Right kidney (tissue), 1 donor: ENCODE measurements at regions not wholly inside any gene's neighbourhood (a gene's known extent, or its start where the extent isn't known, plus 50 kb on each side); places are given as distances from the start of the nearest gene placed in this dataset.

Experiments used
- DNase-seq: peaks from one replicate; pipeline ENCODE4 v3.0.0-alpha.2; 2016

DNA sequence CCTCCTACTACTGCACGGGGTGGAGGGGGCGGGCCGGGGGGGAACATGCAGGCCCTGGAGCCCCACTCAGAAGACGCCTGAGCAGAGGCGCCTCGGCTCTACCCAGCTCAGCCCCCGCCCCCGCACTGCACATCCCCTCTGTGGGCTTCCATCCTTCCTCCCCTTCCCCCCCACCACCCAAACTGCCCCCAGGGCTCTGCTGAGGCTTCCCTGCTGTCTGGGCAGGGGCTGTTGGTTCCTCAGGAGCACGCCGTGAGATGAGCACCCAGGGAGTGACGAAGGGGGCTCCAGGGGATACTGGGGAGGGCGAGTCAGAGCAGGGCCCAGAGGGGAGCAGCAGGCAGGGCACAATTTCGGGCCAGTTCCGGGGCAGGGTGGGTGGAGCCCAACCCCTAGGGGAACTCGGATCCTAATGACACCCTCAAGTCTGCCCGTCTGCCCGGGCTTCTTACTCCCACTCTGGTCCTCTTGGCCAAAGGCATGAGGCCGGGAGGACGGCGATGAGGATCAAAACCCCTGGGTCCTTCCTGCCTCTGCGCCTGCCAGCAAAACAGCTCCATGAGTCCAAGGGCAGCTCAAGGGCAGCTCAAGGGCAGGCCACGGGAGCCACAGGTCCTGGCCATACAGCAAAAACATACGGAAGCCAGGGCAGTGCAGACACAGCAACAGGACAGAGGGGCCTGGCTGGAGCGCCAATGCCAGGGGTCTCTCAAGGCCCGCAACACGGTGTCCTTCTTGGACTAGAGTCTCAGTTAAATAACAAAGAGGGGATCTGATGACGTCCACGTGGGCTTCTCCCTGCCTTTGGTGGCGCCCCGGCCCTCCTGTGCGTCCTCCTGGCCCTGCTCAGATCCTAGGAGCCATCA, 200.9 kb downstream of the AUH start:
- DNase-seq = no peak

DNA sequence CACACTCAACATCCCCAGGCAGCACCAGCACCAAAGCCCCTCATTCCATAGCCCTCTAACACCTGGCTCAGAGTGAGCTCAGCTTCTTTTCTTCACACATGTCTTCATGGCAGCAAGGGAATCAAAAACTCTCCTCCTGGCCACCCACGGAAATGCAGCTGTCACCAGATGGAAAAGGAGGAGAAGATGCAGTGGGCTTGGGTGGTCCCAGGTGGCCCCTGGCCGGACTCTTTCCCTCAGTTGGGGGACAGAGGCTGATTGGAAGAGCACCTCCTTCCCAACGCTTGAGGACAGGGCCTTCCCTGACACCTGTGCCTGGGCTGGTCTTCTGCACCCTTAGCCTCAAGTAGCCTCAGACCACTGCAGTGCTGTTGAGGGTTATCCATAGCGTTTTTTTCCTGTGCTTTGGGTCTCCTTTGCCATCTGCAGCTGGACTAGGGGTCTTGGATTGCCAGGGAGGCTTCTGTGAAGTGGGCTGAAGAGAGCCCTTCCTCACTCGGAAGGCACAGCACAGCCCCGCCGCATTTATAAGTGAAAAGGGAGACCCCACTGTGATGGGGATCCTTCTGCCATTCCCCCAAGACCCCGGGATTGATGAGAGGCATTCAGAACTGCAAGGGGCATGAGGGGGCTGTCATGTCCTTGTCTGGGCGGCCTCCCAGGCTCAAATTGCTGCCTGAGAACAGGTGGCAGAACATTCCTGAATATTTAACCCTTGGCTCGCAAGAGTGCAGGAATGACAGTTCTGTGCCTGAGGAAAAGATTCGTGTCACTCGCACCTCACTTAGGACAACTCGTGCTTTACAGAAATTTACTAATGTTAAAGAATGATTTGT, 200.0 kb downstream of the AUH start:
- no peak for DNase-seq

DNA sequence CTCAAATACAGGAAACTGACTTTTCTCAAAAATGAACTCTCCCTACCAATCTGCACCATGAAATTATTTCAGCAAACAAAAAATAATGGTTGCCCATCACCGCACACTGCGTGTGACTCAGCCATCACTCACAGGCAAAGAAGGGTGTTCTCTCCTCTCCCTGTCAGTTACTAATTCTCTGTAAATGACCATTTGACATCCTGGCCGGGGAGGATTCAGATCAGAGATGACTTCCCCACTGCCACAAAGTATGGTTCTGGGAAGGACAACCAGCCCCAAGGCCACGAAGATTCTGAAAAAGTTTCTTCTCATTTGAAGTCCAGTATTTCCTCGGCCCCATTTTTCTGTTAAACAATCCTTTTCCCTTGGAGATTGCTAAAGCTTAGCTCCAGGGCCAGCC, 199.4 kb downstream of the AUH start:
- DNase-seq = no peak

DNA sequence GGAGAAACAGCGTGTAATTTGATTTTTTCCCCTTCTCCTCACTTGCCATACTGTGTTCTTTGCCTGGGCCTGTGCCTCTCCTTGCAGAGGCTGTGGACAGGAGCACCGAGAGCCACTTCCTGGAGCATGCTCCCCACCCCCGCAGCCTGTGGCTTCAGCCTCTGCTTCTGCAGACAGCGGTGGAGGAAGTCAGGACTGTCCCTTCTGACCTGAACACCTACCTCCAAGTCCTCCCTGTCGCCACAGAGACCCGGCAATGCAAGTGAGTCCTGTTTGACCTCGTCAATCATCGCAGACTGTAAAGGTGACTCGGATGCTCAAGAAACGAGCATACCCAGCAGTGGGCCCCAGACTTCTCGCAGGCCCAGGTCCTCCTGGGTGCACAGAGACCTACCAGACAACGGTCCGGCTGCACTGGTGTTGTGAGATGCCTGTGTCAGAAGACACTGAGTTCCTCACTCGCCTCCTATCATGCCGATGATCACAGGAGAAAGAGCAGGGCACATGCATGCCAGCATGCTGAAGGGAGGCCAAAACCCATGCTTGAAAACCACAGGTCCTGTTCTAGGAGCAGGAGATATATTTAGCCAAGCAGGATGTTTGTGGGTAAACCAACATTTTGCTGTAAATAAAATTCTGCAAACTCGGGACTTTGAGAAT, 198.8 kb downstream of the AUH start:
- no peak for DNase-seq

DNA sequence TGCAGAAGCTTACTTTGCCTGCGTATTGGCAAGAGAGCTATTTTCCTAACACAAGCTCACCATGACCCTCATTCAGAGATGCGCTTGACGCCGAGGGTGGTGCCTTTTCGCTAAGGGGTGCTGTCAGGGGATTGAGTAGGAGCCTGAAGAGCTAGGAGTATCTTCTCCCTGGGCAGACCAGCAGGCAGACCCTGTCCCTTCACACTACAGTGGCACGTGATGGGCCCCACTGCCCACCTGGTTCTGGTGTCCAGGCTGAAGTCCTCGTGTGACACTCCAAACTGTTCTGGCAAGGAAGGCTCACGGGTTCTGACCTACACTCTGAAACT, 198.3 kb downstream of the AUH start:
- DNase-seq = no peak

DNA sequence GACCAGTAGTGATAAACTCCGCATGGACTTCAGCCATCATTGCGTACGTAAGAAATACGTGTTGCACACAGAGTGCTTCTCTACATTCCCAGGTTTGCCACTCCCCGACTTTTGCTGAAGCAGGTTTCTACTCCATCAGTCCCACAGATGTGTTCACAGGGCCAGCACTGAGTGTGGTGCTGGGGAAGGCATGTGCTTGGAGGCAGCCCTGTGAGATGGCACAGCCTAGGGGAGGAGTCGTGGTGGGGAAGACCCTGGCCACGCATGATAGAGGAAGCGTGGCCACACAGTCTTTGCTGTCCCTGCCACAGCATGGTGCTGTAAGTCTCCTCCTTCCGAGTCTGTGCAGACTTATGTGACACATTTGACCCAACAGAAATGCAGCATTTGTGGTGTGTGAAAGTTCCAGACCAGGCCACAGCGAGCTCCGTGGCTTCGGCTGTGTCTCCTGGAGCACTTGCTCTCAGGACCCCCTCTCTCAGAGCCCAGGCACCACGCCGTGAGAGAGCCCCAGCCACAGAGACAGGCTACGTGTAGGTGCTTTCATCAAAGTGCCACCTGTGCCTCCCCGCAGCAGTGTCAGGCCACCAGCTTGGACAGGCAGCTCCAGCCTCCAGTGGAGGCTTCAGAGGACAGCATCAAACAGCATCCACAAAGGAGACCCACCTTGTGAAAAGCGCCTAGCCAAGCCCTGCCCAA, 197.8 kb downstream of the AUH start:
- DNase-seq = no peak
